ENCODE measurements at regions not wholly inside any gene's neighbourhood (a gene's known extent, or its start where the extent isn't known, plus 50 kb on each side); places are given as distances from the start of the nearest gene placed in this dataset.
"Not testable (repeated sequence)": the region's sequence is repeated elsewhere in the genome, so short reads cannot be mapped to it uniquely, and the experiment has no call there.

GRCh38 chr5:82754759-82755158 is 322.4 kb downstream of the TMEM167A start:
- no peak for DNase-seq (ENCODE audit: low spot score)

DNA sequence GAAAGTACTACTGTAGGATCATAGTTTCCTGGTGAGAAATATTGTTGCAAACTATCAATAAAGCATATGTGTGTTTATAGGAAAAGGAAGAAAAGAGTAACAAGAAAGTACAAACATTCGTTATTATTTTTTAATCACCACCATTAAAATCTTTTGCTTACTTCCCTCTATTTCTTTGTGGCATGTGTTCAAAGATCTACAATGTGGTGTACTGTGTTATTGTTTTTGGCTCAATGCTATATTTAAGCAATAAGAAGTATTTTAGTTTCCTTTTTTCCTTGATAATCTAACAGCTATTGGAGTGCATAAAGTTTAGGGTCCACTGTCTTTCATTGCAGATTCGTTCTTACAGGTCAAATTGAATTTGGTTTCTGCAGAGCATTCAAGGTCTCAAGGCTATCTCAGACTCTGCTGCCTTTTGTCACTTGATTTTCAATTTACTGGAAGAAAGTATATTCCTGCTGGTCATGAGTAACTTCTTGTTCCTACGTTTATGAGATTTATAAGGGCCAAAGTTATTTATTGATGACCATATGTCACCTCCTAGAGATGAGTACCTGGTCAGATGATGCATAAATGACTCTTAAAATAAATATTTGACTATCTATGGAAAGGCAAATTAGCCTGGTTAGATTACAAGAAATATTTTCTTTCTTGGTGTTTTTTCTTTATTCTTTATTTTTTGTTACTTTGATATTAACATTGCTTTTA is 323.0 kb downstream of the TMEM167A start:
- DNase-seq (ENCODE audit: low spot score): no peak

- no peak for DNase-seq (ENCODE audit: low spot score)
Measured at GRCh38 chr5:82753374-82753773, 323.8 kb downstream of the TMEM167A start.

DNA sequence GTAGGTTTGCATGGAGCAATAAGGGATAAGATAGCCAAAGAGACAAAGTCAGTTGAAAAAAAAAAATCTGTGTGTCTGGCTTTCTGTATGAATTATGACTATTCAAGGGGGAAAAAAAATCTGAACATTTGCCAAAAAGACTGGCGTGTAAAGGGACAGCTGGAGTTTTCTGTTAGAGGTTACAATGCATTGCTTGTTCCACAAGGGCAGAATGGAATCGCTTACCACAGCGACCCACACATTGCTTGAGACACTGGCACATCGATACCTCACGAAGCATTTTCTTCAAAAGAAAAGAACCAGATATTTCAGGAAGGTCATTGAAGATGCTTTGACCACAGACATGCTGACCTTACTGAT is 327.8 kb downstream of the TMEM167A start:
- no peak for DNase-seq (ENCODE audit: low spot score)

GRCh38 chr5:82748688-82749460 is 328.3 kb downstream of the TMEM167A start:
- no peak for DNase-seq (ENCODE audit: low spot score)

GRCh38 chr5:82747986-82748385 is 329.2 kb downstream of the TMEM167A start:
- no peak for DNase-seq (ENCODE audit: low spot score)

GRCh38 chr5:82745016-82745415 is 332.2 kb downstream of the TMEM167A start:
- no peak for DNase-seq (ENCODE audit: low spot score)

GRCh38 chr5:82738681-82739269 is 338.4 kb downstream of the TMEM167A start:
- no peak for DNase-seq (ENCODE audit: low spot score)

DNA sequence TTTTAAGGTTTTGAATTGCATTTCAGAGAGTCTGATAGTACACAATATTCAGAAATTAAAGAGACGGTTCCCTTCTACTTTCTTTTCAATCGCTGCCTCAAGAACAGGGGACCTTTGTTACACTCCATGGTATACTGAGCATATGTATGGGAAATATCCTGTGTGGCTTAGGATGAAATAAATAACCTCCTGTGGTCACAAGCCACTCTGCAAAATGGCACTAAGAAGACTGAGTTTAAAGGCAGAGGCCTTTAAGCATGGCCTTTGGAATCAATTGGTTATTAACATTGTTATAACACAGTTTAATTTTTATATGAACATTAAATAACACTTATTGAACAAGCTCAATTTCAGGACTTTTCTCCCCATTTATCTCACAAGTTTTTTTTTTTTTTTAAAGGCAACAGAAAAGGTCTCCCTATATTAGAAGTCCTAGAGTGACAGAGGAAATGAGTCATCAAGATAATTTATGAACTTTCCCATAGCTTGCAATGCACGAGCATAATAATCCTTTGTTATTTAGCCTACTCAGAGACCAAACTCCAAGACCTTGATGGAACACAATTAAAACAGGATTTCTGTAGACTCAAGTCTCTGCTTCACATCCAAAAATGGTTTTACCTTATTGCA is 341.9 kb downstream of the TMEM167A start:
- DNase-seq (ENCODE audit: low spot score): peak; percentile 90

DNA sequence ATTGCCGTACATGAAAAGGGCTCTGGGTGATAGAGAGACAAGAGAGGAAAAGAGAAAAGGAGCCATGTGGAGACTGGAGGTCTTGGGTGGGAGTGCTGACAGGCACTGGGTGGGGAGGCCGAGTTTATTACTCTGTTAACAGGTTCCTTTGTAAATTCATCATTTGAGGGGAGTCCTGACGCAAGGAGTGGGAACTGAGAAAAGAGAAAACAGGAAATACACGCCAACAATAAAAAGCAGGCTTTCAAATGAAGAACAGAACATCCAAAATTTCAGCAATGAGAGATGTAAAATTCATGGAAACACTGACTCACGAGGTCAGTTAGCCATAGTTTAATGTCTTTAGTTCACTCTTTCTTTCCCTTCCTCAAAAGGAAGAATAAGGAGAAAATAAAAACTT is 342.8 kb downstream of the TMEM167A start:
- no peak for DNase-seq (ENCODE audit: low spot score)

- DNase-seq (ENCODE audit: low spot score): no peak
Measured at GRCh38 chr5:82730913-82731312, 346.3 kb downstream of the TMEM167A start.

DNA sequence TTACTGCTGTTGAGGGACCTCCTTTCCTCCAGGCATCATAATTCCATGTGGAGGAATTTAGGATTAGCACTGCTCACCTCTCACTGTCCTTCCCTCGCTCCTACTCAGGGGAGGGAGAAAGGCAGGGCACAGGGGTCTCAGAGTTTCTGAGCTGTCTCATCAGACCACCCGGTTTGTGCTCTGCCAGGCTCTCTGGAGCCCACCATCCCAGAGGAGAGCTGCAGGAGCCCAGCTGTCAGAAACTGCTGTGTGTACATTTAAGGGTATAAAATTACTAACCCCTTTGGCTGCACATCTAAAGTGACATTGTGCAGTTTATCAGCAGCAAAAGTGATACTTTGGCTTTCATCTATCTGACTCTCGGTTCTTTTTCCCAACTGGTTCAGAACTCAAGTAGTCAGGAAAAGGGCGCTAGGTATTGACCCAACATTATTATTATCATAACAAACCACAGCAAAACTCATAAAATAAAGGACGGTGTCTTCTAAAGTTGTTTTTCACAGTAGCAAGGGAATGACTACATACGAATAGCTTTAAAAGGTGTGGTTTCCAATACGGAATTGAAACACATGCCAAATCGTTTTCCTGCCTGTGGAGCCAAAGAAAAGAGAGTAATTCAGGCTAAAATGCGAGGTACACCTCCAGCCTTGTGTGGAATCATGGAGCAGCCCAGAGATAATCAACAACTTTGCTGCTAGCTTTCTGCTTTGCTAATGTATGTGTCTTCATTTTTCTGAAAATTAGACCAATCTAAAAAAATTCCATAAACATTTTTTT is 348.1 kb downstream of the TMEM167A start:
- no peak for DNase-seq (ENCODE audit: low spot score)

DNA sequence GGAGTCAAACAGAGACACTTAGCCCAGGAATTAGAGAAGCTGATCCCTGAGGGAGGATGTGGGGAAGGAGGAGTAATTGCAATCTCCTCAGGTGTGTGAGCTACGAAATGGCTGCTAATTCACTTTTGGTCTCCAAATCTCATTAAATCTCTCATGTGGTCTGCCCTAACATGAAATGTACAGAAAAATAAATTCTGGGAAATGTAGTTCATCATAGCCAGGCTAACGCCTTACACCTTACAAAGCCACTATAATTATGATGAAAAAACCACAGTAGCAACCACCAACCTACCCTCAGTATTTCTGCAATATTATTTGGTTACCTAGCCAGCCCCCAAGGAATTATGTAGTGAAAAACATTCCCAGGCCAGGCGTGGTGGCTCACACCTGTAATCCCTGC is 354.0 kb downstream of the TMEM167A start:
- no peak for DNase-seq (ENCODE audit: low spot score)

DNA sequence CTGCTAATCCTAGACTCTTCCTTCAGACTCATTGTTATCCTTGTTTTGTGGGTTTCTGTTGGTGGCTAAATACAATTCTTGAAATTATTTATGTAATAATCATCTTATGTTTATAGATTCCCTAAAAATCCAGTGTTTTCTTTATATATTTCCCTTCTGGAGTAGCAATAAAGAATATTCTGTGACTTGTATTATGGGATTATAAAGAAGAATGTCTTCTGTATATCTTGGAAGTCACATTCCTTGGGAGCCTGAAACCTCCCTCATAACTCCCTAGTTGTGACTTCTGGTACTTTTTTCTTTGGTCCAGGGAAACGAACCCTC is 356.1 kb downstream of the TMEM167A start:
- DNase-seq (ENCODE audit: low spot score): no peak

DNA sequence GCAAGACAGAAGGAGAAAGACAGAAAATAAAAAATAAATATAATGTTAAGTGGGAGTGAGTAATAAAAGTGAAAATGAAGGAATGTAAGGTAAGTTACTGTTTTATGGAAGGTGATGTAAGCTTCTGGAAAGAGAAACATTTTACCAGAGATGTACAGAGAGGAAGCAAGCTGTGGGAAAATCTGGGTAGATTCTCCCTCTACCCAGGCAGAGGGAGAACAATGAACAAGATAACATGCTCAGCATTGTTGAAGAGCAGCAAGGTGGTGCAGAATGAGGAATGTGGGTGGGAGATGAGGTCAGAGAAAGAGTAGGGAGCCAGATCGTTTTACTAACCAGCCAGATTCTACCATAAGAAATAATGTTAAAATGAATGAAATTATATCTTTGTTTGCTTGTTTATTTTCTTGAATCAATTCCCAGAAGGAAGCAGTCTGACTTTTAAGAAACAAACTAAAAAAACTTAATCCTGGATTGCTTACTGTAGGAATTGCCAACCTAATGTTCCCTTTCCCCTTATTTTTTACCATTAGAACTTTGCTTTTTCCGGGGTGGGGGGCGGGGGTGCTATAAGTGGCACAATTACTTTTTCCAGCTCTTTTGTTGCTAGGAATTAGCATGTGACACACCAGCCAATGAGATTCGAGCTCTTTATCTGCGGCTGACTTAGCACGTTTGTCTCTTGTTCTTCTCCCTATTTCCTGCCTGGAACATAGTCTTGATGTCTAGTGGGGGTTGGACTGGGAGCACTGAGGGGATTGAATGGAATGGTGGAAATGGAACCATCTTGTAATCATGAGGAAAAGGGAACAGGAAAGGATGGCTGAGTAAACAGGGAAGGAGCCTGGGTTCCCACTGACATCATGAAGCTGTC is 356.7 kb downstream of the TMEM167A start:
- peak; percentile 34 for DNase-seq (ENCODE audit: low spot score)

DNA sequence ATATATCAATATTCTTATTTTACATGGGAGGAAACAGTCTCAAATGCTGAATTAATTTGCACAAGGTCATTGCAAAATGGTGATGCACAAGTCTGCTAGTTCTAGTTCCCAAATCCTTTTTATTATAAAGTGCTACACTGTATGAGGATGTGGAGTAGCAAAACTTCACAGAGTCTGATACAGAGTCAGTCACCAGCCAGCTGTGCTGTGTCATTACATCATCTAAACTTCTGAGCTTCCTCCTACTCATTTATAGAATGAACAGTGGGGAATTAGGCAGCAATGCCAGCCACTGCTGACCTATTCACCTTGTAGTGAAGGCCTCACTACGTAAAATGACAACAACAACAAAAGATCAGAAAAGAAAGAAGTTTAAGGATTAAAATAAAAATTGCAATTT is 357.8 kb downstream of the TMEM167A start:
- no peak for DNase-seq (ENCODE audit: low spot score)

GRCh38 chr5:82717738-82718137 is 359.5 kb downstream of the TMEM167A start:
- no peak for DNase-seq (ENCODE audit: low spot score)

DNA sequence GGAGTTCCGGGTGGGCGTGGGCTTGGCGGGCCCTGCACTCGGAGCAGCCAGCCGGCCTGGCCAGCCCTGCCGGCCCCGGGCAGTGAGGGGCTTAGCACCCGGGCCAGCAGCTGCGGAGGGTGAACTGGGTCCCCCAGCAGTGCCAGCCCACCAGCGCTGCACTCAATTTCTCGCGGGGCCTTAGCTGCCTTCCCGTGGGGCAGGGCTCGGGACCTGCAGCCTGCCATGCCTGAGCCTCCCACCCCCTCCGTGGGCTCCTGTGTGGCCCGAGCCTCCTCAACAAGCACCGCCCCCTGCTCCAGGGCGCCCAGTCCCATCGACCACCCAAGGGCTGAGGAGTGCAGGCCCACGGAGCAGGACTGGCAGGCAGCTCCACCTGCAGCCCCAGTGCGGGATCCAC is 362.5 kb downstream of the TMEM167A start:
- DNase-seq (ENCODE audit: low spot score): not testable (repeated sequence)

GRCh38 chr5:82713811-82714210 is 363.4 kb downstream of the TMEM167A start:
- DNase-seq (ENCODE audit: low spot score): no peak

DNA sequence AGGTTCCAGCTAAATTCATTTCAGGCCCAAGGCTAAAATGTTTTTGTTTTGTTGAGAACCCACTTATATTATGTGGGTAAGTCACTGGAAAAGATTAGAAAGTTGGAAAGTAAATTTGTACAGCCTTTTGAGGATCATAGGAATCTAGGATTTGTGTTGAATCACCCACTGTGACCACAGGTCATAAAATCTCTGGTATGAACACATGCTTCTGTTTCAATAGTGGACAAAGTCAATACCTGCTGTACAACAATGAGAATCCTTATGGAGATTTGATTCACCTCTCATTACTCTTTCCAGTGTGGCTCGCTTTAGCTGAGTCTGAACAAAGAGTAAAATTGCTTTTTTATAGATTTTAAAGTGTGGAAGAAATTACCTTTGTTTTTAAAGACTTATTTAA is 369.5 kb downstream of the TMEM167A start:
- DNase-seq (ENCODE audit: low spot score): peak; percentile 19

DNA sequence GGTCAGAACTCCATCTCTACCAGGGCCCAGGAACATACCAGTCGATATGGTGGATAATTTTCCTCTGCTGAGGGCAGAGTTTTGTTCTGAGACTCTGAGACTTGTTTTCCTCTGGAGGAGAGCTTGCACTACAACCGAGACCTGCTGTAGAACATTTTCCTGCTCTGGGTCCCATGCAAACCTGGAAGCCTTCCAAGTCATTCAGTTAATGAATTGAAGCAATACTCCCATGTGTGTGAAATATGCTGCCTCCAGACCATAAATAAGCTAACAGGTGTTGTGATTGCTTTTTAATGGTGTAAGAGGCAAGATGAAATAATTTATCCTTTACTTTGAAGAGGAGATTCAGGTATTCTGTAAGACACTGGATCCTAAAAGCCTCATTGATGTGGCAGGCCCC is 372.8 kb downstream of the TMEM167A start:
- DNase-seq (ENCODE audit: low spot score): no peak
